ENCODE measurements at regions not wholly inside any gene's neighbourhood (a gene's known extent, or its start where the extent isn't known, plus 50 kb on each side); places are given as distances from the start of the nearest gene placed in this dataset.
"Not testable (repeated sequence)": the region's sequence is repeated elsewhere in the genome, so short reads cannot be mapped to it uniquely, and the experiment has no call there.

DNA sequence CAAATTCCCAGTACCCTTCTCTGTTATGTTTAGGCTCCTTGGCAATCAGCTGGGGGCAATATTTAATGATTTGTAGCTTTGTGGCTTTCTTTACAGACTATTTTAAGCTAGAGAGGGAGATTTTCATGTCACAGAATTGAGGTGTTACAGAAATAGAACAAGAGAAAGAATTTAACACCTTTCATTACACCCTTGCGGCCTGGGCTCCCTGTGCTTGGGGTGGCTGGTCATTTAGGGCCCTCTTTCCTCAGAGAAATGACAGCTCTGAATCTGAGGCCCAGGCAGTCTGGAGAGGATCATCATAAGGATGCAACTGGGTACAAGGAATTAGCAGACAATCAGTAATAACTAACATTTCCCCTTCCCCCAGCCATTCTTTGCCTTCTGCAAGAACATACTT is 104.5 kb upstream of the INTU start:
- no peak overlapping the region for H3K4me2 ChIP-seq (ENCODE audit: low read length)
- H3K4me1 Mint-ChIP-seq (ENCODE audit: low read depth, unreplicated experiment), result no peaks in the 10 kb centered on the region
- no peaks in the 10 kb centered on the region for H3K9me3 Mint-ChIP-seq (ENCODE audit: unreplicated experiment)
- TF ChIP-seq, protein P1, sequence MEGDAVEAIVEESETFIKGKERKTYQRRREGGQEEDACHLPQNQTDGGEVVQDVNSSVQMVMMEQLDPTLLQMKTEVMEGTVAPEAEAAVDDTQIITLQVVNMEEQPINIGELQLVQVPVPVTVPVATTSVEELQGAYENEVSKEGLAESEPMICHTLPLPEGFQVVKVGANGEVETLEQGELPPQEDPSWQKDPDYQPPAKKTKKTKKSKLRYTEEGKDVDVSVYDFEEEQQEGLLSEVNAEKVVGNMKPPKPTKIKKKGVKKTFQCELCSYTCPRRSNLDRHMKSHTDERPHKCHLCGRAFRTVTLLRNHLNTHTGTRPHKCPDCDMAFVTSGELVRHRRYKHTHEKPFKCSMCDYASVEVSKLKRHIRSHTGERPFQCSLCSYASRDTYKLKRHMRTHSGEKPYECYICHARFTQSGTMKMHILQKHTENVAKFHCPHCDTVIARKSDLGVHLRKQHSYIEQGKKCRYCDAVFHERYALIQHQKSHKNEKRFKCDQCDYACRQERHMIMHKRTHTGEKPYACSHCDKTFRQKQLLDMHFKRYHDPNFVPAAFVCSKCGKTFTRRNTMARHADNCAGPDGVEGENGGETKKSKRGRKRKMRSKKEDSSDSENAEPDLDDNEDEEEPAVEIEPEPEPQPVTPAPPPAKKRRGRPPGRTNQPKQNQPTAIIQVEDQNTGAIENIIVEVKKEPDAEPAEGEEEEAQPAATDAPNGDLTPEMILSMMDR (IDR thresholded peaks at IDR 0.05; ENCODE audit: insufficient read depth, low read depth, low read length), result no peak
- no peak for TF ChIP-seq EZH2 (IDR thresholded peaks at IDR 0.05; ENCODE audit: insufficient read depth, low read length)
- no peaks in the 10 kb centered on the region for H4K20me1 ChIP-seq (ENCODE audit: insufficient read depth, low read length)
- no peak overlapping the region for H3K27ac Mint-ChIP-seq (ENCODE audit: unreplicated experiment)
- H3K36me3 Mint-ChIP-seq (ENCODE audit: low read depth, unreplicated experiment), result no peaks in the 10 kb centered on the region
- no peaks in the 10 kb centered on the region for H3K27me3 ChIP-seq (ENCODE audit: insufficient read depth, low read length)
- H3K9ac ChIP-seq (ENCODE audit: low read length), result no peak overlapping the region
- H3K27ac ChIP-seq (ENCODE audit: low read depth, low read length), result no peak overlapping the region
- H3K4me1 ChIP-seq (ENCODE audit: insufficient read depth, low read length), result no peaks in the 10 kb centered on the region
- no peaks in the 10 kb centered on the region for H3K79me2 ChIP-seq (ENCODE audit: insufficient read depth, low read length)
- no peak for DNase-seq (ENCODE audit: low read depth)
- no peaks in the 10 kb centered on the region for H3K36me3 ChIP-seq (ENCODE audit: insufficient read depth, low read length)
- H3K27me3 Mint-ChIP-seq (ENCODE audit: low read depth, unreplicated experiment), result no peaks in the 10 kb centered on the region
- no peak overlapping the region for H2AFZ ChIP-seq (ENCODE audit: low read depth, low read length)
- no peaks in the 10 kb centered on the region for H3K9me3 ChIP-seq (ENCODE audit: insufficient read depth, low read depth, low read length)
- H3K4me3 ChIP-seq (ENCODE audit: insufficient read depth, low read depth, low read length), result no peak overlapping the region
- FAIRE-seq, result no peak
- H3K4me3 Mint-ChIP-seq (ENCODE audit: unreplicated experiment), result no peak overlapping the region

DNA sequence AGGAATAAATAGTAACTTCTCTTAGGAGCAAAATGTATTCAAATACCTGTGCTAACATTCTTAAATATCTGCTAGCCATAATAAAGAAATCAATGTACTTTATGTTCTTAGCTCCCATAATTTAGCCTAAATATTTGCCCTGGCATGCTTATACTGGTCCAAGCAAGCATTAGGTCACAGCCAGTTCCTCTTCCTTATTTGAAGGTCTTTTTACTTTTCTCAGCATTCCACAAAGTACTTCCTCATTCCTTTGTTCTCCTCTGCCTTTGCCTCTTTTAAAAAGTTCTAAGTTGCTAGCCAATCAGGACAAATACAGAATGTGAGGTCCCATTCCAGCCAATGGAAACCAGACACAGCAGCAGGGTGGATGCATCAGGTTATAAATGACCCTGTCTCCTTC is 102.9 kb upstream of the INTU start:
- not testable (repeated sequence) for H3K27ac ChIP-seq (ENCODE audit: low read depth, low read length); H3K36me3 Mint-ChIP-seq (ENCODE audit: low read depth, unreplicated experiment); DNase-seq (ENCODE audit: low read depth); H3K4me1 ChIP-seq (ENCODE audit: insufficient read depth, low read length); H3K9me3 ChIP-seq (ENCODE audit: insufficient read depth, low read depth, low read length); FAIRE-seq; H3K4me1 Mint-ChIP-seq (ENCODE audit: low read depth, unreplicated experiment); H4K20me1 ChIP-seq (ENCODE audit: insufficient read depth, low read length); H3K27ac Mint-ChIP-seq (ENCODE audit: unreplicated experiment); H3K79me2 ChIP-seq (ENCODE audit: insufficient read depth, low read length); H3K4me3 Mint-ChIP-seq (ENCODE audit: unreplicated experiment); H3K9ac ChIP-seq (ENCODE audit: low read length); H3K9me3 Mint-ChIP-seq (ENCODE audit: unreplicated experiment); H3K36me3 ChIP-seq (ENCODE audit: insufficient read depth, low read length); H3K27me3 Mint-ChIP-seq (ENCODE audit: low read depth, unreplicated experiment); H3K4me3 ChIP-seq (ENCODE audit: insufficient read depth, low read depth, low read length); H3K4me2 ChIP-seq (ENCODE audit: low read length); H2AFZ ChIP-seq (ENCODE audit: low read depth, low read length); H3K27me3 ChIP-seq (ENCODE audit: insufficient read depth, low read length)

DNA sequence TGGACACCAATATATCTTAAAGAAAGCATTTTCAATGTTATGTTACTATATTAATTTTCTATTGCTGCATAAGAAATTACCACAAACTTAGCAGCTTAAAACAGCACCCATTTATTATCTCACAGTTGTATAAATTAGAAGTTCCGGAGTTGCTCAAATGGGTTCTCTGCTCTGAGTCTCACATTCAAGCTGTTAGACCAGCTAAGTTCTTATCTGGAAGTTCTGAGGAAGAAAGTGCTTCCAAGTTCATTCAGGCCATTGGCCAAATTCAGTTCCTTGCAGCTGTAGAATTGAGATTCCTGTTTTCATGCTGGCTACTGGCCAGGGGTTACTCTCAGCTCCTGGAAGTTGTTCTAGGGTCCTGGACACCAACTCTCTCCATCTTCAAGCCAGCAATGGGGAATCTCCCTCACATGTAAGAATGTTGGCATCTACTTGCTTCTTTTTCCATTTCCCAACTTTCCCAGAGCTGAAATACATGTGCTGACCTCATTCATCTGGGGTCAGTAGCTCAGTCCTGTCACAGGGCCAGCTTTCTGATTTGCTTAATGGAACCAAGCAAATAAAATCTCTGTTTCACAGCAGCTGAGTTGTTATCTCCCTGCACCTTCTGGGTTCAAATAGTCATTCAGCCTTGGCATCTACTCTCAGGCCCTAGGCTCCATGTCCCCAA is 99.6 kb upstream of the INTU start:
- TF ChIP-seq, protein P1 (IDR thresholded peaks at IDR 0.05; ENCODE audit: insufficient read depth, low read depth, low read length), result no peak
- no peak for TF ChIP-seq EZH2 (IDR thresholded peaks at IDR 0.05; ENCODE audit: insufficient read depth, low read length)
- Histone ChIP-seq H3K36me3 (ENCODE audit: insufficient read depth, low read length) (no peaks in the 10 kb centered on the region), H3K27me3 (ENCODE audit: insufficient read depth, low read length) (no peaks in the 10 kb centered on the region), H3K9ac (ENCODE audit: low read length) (no peak overlapping the region), H3K4me2 (ENCODE audit: low read length) (no peak overlapping the region), H4K20me1 (ENCODE audit: insufficient read depth, low read length) (no peaks in the 10 kb centered on the region), H3K9me3 (ENCODE audit: insufficient read depth, low read depth, low read length) (no peaks in the 10 kb centered on the region), H3K79me2 (ENCODE audit: insufficient read depth, low read length) (no peaks in the 10 kb centered on the region), H3K4me1 (ENCODE audit: insufficient read depth, low read length) (no peaks in the 10 kb centered on the region), H2AFZ (ENCODE audit: low read depth, low read length) (no peak overlapping the region), H3K27ac (ENCODE audit: low read depth, low read length) (no peak overlapping the region), H3K4me3 (ENCODE audit: insufficient read depth, low read depth, low read length) (no peak overlapping the region)
- no peaks in the 10 kb centered on the region for H3K9me3 Mint-ChIP-seq (ENCODE audit: unreplicated experiment)
- no peak overlapping the region for H3K4me3 Mint-ChIP-seq (ENCODE audit: unreplicated experiment)
- H3K27ac Mint-ChIP-seq (ENCODE audit: unreplicated experiment), result no peak overlapping the region
- H3K4me1 Mint-ChIP-seq (ENCODE audit: low read depth, unreplicated experiment), result no peaks in the 10 kb centered on the region
- no peaks in the 10 kb centered on the region for H3K27me3 Mint-ChIP-seq (ENCODE audit: low read depth, unreplicated experiment)
- H3K36me3 Mint-ChIP-seq (ENCODE audit: low read depth, unreplicated experiment), result no peaks in the 10 kb centered on the region
- no peak for DNase-seq (ENCODE audit: low read depth)
- FAIRE-seq, result no peak
